Skeletal muscle cell (primary cell): ENCODE measurements at regions not wholly inside any gene's neighbourhood (a gene's known extent, or its start where the extent isn't known, plus 50 kb on each side); places are given as distances from the start of the nearest gene placed in this dataset.
"Not testable (repeated sequence)": the region's sequence is repeated elsewhere in the genome, so short reads cannot be mapped to it uniquely, and the experiment has no call there.

Experiments
- DNase-seq: peaks from one replicate; pipeline ENCODE4 v3.0.0-alpha.2; 2010; ENCODE audit warnings: low read depth
- H3K4me3 ChIP-seq: 2 replicates; pipeline ENCODE4 v1.5.1; 2011; ENCODE audit warnings: low read depth, mild to moderate bottlenecking, control low read depth, low read length, moderate library complexity

DNA sequence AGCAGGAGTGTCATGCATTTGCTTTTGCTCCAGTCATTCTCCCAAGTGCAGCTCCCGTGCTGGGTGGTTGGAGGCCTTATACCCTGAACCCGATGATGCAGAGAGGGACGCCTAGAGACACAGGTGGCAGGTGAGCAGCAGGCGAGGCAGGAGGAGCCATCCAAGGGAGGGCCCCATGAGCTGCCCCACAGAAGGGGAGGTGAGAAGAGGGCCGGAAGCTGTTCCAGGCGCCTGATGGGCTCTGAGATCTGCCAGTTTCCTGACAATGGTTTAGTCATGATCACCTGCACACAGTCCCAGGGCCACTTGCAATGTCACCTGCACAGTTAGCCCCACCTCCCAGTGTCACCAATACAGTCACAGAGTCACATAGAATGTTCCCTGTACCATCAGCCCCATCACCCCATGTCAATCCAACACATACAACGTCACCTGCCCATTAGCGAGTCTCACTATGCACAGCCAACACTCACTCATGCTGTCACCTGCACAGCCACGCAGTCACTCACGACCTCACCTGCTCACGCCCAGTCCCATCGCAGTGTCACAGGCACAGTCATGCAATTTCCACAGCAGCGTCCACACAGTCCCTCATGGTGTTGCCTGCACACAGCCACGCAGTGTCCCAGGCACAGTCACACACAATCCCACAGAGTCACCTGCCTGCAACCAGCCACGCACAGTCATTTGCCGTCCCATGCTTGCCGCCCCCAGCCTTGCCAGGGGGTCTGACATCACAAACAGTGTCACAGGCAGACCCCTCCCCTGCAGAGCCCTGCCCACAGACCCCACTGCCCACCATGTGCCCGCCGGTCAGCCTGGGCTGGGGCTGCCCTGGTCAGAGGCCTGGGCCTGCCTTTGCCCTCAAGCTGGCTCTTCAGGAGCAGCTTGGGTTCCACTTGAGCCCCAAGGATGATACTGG lies 113.4 kb downstream of the LHX2 start:
- no peak overlapping the region for H3K4me3 ChIP-seq
- no peak for DNase-seq

- DNase-seq = no peak
- no peak overlapping the region for H3K4me3 ChIP-seq
Measured at GRCh38 chr9:124125651-124125977, 114.0 kb downstream of the LHX2 start.

GRCh38 chr9:124126648-124127646 lies 115.4 kb downstream of the LHX2 start:
- no peak for DNase-seq
- no peak overlapping the region for H3K4me3 ChIP-seq

- no peak for DNase-seq
Measured at GRCh38 chr9:124128568-124129166, 117.1 kb downstream of the LHX2 start.

GRCh38 chr9:124130277-124131075 lies 118.9 kb downstream of the LHX2 start:
- DNase-seq = no peak
- H3K4me3 ChIP-seq = no peak overlapping the region

More at GRCh38 chr9:124128568-124129166, 117.1 kb downstream of the LHX2 start:
- H3K4me3 ChIP-seq = no peak overlapping the region

DNA sequence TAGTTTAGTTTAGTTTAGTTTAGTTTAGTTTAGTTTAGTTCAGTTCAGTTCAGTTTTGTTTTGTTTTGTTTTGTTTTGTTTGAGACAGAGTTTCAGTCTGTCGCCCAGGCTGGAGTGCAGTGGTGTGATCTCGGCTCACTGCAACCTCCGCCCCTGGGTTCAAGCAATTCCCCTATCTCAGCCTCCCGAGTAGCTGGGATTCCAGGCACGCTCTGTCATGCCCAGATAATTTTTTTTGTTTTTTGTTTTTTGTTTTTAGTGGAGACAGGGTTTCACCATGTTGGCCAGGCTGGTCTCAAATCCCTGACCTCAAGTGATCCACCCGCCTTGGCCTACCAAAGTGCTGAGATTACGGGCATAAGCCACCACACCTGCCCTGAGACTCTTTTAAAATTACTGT lies 120.0 kb downstream of the LHX2 start:
- not testable (repeated sequence) for DNase-seq, H3K4me3 ChIP-seq

DNA sequence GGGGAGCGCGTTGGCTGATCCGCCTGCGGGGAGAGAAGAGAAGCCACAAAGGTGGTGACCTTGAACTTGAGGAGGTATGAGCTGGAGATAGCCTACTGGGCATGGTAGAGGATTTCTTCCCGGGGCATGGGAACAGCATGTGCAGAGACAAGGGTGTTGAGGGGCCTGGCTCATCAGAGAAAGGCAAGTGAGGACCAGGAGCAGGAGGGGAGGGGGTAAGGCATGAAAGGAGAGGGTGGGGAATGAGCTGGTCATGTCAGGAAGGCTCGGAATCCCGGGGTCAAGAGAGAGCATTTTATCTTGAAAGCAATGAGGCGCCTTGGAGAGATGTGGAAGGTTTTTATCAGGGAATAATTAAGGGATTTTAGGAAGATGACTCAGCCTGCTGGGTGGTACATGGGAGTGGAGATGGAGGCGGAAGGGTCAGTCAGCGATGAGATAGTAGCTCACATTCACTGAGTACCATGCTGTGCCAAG lies 121.1 kb downstream of the LHX2 start:
- DNase-seq = no peak
- H3K4me3 ChIP-seq = no peak overlapping the region

DNA sequence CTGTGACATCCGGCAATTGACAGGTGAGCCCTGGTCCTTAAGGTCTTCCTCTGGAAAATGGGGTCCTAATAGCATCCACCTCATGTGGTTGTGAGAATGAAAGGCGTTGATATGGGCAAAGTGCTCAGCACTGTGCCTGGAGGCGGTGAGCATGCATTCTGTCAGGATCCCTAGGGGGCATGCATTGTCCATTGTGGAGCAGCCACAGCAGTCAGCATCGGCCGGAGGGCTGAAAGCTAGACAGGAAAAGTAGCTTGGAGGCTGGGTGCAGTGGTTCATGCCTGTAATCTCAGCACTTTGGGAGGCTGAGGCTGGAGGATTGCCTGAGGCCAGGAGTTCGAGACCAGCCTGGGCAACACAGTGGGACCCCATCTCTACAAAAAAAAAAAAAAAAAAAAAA lies 122.2 kb downstream of the LHX2 start:
- H3K4me3 ChIP-seq = no peak overlapping the region
- no peak for DNase-seq

GRCh38 chr9:124134526-124134925 lies 123.0 kb downstream of the LHX2 start:
- no peak overlapping the region for H3K4me3 ChIP-seq
- DNase-seq = no peak

- DNase-seq = no peak
- no peak overlapping the region for H3K4me3 ChIP-seq
Measured at GRCh38 chr9:124135813-124136365, 121.9 kb upstream of the NEK6 start.

DNA sequence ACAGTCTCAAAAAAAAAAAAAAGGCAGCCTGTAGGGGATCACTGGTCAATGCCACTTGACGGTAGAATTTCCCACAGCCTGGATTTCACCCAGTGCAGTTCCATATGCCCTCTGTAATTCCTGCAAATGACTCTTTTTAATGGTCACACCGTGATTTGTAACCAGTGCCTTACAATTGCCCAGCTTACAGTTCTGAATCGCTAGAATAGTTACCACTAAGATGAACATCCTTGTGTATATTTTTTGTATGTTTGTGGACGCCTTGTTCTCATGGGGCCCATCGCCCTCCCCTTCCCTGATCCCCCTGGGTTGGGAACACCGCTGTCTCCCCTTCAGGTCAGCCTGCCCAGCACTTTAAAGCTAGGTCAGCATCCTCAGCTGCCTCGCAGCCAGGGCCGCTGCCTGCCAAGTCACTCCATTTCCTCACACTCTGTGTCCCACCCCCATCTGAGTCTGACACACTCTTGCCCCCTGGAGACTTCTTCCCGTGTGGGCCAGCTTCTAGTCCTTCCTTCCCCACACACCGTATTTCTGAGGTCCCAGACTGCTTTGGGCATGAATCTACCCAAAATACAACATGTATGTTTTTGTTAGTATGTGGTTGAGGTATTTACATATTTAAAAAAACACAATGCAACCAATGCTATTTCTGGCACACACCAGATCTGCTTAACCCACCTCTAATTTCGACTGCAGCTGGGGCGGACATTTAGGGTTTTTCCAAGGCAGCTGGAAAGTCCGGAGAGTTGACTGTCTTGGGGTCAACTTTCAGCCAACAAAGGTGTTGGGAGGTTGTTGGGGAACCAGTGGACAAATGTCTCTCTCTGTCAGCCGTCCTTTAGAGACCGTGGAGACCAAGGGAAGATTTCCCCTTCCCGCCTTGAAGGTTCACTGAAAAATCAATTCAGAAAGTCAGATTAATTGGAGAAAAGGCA lies 120.5 kb upstream of the NEK6 start:
- peak; percentile 59 for DNase-seq
- no peak overlapping the region for H3K4me3 ChIP-seq

GRCh38 chr9:124137944-124138335 lies 119.8 kb upstream of the NEK6 start:
- DNase-seq = no peak

DNA sequence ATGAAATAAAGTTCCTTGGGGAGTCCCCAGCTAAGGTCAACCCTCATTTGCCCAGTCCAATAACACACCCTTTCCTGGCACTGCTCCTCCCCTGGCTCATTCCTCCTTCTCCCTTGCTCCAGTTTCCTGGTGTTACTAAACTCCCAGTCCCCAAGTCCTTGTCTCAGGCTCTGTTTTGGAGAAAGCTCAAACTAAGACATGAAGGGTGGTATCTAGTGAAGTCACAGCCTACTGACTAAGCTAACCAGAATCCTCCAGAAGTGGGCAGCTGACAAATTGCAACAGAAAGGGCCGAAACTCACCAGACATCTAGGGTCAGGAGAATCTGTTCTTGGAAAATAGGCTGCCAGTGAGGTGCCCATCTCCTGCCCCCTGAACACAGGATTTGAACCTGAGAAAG lies 118.7 kb upstream of the NEK6 start:
- peak; percentile 63 for DNase-seq
- H3K4me3 ChIP-seq = no peak overlapping the region

More at GRCh38 chr9:124137944-124138335, 119.8 kb upstream of the NEK6 start:
- H3K4me3 ChIP-seq = no peak overlapping the region

DNA sequence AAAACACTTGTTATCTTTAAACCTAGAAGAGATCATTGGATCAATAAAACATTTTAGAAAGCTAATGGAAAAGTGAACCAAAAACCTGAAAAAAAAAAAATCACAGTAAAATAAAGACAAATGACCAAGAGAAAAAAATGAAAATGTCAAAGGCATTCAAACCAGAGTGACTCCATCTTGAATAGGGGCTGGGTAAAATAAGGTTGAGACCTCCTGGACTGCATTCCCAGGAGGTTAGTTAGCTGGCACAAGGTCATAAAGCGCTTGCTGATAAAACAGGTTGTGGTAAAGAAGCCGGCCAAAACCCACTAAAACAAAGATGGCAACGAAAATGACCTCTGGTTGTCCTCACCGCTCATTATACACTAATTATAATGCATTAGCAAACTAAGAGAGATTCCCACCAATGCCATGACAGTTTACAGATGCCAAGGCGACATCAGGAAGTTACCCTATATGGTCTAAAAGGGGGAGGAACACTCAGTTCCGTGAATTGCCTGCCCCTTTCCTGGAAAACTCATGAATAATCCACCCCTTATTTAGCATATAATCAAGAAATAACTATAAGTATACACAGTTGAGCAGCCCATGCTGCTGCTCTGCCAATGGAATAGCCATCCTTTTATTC lies 116.7 kb upstream of the NEK6 start:
- H3K4me3 ChIP-seq = no peak overlapping the region
- no peak for DNase-seq

GRCh38 chr9:124144561-124145123 lies 113.1 kb upstream of the NEK6 start:
- DNase-seq = peak; percentile 61
- H3K4me3 ChIP-seq = not testable (repeated sequence)

DNA sequence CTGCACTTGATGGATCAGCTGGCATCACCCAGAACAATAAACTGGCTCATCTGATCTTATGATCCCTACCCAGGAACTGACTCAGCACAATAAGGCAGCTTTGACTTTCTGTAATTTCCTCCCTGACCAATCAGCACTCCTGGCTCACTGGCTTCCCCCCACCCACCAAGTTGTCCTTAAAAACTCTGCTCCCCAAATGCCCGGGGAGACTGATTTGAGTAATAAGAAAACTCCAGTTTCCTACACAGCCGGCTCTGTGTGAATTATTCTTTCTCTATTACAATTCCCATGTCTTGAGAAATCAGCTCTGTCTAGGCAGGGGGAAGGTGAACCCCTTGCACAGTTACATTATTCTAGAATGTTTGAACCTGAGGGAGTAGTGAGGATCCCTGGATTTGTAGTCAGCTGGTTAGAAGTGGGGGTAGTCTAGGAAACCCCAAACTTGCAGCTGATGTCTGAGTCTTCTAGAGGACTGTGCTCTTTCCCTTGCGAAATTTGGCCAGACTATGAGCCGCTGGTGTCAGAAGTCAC lies 111.7 kb upstream of the NEK6 start:
- H3K4me3 ChIP-seq = no peak overlapping the region
- no peak for DNase-seq

- no peak overlapping the region for H3K4me3 ChIP-seq
- DNase-seq = no peak
Measured at GRCh38 chr9:124149992-124150391, 107.8 kb upstream of the NEK6 start.
